Stimulated activated CD4-positive, alpha-beta T cell treated with anti-CD3 and anti-CD28 coated beads, Interleukin-15, amount 100 ng/mL, for 24 hours (primary cell): ENCODE measurements at regions not wholly inside any gene's neighbourhood (a gene's known extent, or its start where the extent isn't known, plus 50 kb on each side); places are given as distances from the start of the nearest gene placed in this dataset.
"Not testable (repeated sequence)": the region's sequence is repeated elsewhere in the genome, so short reads cannot be mapped to it uniquely, and the experiment has no call there.

Source experiments
- DNase-seq: peaks from one replicate; pipeline ENCODE4 v3.0.0-alpha.2; 2020

- no peak for DNase-seq
Observed at GRCh38 chr6:6820641-6821238, 232.2 kb downstream of the LY86 start.

- DNase-seq = no peak
Observed at GRCh38 chr6:6821639-6822261, 233.2 kb downstream of the LY86 start.

- DNase-seq = no peak
Observed at GRCh38 chr6:6823030-6823429, 234.5 kb downstream of the LY86 start.

GRCh38 chr6:6823568-6824224 is 235.2 kb downstream of the LY86 start:
- no peak for DNase-seq

GRCh38 chr6:6824381-6824780 is 235.9 kb downstream of the LY86 start:
- DNase-seq = no peak

- no peak for DNase-seq
Observed at GRCh38 chr6:6825193-6825784, 236.8 kb downstream of the LY86 start.

GRCh38 chr6:6826095-6826901 is 237.8 kb downstream of the LY86 start:
- DNase-seq = no peak

- no peak for DNase-seq
Observed at GRCh38 chr6:6826961-6827360, 238.4 kb downstream of the LY86 start.

- DNase-seq = no peak
Observed at GRCh38 chr6:6829872-6830685, 241.6 kb downstream of the LY86 start.

GRCh38 chr6:6830686-6831063 is 242.2 kb downstream of the LY86 start:
- DNase-seq = not testable (repeated sequence)

- DNase-seq = no peak
Observed at GRCh38 chr6:6832439-6832838, 243.9 kb downstream of the LY86 start.

- DNase-seq = no peak
Observed at GRCh38 chr6:6834356-6835222, 246.1 kb downstream of the LY86 start.

- no peak for DNase-seq
Observed at GRCh38 chr6:6835223-6835503, 246.6 kb downstream of the LY86 start.

- DNase-seq = no peak
Observed at GRCh38 chr6:6836609-6837406, 248.3 kb downstream of the LY86 start.

- DNase-seq = no peak
Observed at GRCh38 chr6:6837541-6838080, 249.1 kb downstream of the LY86 start.

GRCh38 chr6:6840831-6841291 is 252.3 kb downstream of the LY86 start:
- DNase-seq = no peak

GRCh38 chr6:6841571-6841970 is 253.1 kb downstream of the LY86 start:
- no peak for DNase-seq

GRCh38 chr6:6842291-6842690 is 253.8 kb downstream of the LY86 start:
- no peak for DNase-seq

- DNase-seq = no peak
Observed at GRCh38 chr6:6843057-6843627, 254.6 kb downstream of the LY86 start.

- DNase-seq = no peak
Observed at GRCh38 chr6:6843777-6844176, 255.3 kb downstream of the LY86 start.
